Hypothalamus (tissue), 51 donors: ENCODE measurements at regions not wholly inside any gene's neighbourhood (a gene's known extent, or its start where the extent isn't known, plus 50 kb on each side); places are given as distances from the start of the nearest gene placed in this dataset.

Source experiments
- DNase-seq, 51 donors: peaks; one replicate each; lab custom pipeline; 2025; lab: John Stamatoyannopoulos, UW

DNA sequence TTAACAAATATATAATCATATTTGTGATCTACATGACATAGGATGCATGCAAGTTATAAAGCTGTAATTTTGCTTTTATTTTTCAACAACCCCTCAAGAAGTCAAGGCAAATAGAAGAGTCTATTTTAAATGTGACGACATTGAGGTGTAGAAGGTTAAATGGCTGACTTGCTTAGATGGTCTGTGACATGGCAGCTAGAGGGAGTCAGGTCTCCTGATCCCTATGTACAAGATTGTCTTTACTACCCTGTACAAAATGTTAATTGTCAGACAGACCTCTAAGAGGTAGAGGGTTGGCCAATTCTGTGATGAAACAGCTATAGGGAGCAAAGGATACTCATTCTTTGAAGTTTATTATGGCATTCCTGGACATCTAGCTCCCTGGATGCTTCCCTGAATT, 380.9 kb upstream of the MEF2C start:
- DNase-seq: no peak

DNA sequence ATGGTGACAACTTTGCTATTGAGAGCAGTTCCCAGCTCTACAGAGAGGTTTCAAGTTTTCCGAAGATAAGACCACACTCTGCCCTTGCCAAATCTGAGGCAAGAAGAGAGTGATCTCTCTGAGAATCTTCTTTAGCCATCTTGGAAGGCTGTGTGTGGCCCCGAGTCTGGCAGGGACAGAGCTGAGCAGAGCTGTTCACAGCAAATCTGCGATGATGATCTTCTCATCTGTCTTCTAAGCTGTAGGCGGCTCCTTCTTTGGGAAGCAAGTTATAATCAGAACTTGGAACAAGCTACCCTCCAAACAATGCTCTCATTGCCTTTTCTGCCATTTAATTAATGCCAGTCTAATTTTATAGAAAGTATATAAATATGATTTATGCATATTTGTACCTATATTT, 379.0 kb upstream of the MEF2C start:
- DNase-seq: no peak

DNA sequence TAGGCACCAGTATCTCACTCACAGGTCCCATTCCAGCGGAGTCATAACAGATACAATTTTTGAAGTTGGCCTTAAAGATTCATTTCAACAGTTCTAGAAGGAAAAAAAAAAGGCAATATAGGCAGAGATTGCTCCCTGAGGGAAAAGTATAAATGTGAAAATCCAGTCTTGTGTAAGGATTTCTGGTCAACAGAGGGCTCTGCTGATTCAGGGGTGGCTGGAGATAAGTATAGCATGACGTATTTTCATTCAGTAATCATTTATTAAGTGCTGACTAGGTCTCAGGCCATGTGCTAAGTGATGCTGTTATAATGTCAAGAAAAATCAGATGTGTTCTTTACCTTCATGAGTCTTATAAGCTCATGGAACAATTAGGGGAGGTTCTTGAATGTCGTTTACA, 377.3 kb upstream of the MEF2C start:
- DNase-seq: no peak

DNA sequence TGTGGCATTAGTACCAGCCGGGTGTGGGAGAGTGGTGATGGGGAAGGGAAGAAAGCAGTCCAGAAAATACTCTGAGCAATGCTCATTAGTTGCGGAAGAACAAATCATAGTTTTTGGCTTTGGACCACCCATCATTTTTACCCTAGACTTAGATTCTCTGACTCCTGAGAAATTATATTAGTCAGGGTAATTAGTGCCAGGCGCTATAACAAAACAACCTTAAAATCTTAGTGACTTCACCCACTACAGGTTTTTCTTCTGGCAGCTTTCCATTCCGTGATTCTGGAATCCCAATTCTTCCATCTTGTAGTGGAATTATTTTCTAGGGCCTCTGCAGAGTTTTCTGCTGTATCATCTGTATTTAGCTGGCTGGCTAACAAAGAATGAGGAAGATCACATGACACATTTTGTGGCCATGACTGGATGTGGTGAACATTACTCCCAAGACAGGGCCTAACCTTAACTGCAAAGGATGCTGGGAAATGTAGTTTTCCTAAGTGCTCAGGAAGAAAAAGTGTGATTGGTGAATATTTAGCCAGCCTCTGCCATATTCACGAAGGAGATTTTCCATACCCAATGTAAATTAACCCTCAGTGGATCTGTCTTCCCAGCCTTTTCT, 373.0 kb upstream of the MEF2C start:
- DNase-seq: no peak

DNA sequence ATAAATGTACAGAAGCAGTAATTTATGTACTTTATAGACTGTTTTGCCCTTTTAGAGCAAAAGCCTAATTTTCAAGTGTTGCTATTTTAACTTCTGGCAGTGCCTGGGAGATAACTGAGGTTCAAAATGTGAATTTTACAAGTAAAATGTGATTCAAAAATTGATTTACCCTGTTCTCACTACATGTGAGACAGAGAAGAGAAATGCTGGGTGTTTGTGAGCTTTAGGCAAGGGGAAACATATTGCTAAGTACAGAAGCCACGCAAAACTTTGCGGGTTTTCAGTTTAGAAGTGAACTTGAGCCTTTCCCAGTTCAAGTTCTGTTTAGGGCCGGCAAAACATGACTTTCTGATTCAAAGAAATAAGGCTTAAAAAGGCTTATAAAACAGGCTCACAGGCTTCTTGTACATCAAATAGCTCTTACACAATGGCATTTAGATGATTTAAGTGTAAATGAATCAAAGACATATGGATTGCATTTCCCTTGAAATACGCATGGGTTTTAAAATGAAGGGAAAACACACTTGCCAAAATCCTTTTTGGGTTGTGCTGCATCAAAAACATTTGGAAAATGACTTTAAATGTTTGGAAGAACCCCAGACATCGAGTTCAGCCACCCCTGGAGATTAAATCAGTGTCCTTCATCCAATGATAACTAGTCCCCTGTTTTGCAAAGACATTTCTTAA, 370.8 kb upstream of the MEF2C start:
- DNase-seq: no peak

DNA sequence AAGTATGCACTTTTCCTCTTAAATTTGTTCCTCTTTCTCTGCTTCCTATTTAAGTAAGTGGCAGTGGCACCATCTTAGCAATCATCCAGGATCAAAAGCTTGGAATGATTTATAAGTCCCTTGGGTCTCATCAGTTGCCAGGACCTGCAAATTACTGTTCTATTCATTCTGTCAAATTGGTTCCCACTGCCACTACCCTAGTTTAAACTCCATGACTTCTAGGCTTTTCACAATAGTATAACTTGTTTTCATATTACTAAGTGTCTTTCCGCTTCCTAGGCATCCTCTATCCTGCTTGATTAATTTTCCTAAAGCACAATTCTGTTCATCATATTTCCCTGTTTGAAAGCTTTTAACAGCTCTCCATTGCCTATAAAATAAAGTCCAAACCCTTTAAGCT, 363.9 kb upstream of the MEF2C start:
- no peak for DNase-seq

GRCh38 chr5:89246252-89246651, 363.3 kb upstream of the MEF2C start:
- DNase-seq: no peak

DNA sequence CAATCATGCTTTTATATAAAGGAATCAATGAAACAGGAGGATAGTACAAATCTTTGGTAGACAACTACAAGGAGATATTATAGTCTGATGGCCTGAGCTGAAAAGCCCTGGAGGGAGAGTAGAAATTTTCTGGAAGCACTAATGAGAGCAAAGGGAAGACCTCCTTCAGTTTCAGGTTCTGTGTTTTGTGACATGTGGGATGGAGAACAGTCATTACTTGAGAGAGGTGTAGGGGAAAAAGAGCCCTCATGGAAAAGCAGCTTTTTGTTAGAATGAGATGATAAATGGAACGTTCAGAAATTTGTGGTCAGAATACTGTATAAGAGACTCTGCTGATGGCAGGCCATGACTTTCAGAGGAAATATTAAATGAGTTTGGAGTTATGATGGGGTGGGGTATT, 360.6 kb upstream of the MEF2C start:
- DNase-seq: no peak

- DNase-seq: no peak
Observed at GRCh38 chr5:89241186-89241585, 358.2 kb upstream of the MEF2C start.

- no peak for DNase-seq
Observed at GRCh38 chr5:89236900-89237299, 353.9 kb upstream of the MEF2C start.

DNA sequence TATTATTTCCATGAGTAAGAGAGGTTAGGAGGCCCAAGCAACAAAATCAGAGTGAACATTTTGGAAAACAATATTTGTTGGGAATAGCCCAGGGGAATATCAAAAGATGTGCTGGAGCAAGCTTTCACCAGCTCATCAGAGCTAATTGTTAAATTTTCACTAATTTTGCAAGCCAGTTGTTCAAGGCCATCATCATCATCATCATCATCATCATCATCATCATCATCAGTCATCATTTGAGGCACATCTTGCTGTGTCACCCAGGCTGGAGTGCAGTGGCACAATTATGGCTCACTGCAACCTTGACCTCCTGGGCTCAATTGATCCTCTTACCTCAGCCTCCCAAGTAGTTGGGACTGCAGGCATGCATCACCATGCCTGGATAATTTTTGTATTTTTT, 350.5 kb upstream of the MEF2C start:
- DNase-seq: no peak

DNA sequence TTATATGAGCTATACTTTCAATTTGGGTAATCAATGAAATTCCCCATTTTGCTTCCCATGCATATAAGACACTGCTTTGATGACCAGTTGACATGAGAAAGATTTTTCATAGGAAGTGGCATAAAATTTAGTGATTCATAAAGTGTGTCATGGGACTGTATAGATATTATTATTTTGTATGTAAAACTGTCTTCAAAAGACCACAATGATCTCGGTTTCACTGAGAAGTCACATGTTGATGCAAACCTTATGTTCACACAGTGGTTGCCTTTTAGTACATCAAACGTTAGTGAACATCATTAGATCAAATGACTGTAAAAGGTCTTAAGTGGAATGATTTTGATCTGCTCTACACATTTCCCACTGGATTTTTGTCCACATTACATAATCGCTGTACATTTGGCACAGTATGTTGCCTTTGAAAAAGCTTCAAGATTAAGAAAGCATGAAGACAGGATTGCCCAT, 349.2 kb upstream of the MEF2C start:
- DNase-seq: no peak

DNA sequence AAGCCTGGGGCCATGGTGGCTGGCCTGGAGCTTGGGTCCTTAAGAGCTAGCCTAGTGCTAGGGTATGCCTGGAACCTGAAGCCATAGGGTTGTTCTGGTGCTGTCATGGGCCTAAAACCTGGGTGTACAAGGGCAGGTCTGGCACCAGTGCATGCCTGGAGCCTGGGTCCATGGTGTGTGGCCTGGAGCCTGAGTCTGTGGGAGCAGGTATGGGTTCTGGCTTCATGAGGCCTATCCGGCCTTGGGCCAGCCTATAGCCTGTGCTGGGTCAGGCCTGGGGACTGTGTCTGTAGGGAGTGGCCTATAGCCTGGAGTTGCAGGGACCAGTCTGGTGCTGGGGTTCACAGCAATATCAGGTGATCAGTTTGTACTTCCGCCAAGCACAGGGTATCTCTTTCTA, 347.2 kb upstream of the MEF2C start:
- DNase-seq: no peak

DNA sequence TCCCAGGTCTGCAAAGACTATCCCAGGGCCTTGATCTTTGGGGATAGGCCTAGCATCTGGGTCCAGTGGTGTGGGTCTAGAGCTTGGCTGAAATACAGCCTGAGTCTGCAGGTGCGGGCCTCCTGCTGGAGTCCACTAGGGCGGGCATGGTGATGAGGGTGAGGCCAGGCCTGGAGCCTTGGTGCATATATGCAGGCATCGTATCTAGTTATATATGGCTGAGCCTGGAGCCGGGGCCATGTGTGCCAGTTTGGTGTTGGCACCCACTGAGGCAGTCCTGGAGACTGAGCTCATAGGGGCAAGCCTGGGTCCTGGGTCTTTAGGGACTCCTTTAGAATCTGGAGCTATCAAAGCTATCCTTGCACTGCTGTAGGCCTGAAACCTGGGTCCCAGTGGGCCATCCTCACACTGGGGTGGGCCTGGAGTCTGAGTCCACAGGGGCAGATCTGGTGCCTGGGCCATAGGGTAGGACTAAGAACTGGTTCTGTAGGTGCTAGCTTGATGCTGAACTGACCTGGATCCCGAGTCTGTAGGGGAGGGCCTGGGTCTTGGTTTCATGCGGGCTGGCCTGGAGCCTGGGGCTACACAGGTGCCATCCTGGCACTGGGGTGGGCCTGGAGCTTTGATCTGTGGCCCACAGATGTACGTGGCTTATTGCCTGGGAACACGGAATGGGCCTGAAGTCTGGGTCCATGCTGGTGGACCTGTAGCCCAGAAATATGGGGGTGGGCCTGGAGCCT, 346.5 kb upstream of the MEF2C start:
- no peak for DNase-seq

GRCh38 chr5:89228355-89228754, 345.4 kb upstream of the MEF2C start:
- no peak for DNase-seq

DNA sequence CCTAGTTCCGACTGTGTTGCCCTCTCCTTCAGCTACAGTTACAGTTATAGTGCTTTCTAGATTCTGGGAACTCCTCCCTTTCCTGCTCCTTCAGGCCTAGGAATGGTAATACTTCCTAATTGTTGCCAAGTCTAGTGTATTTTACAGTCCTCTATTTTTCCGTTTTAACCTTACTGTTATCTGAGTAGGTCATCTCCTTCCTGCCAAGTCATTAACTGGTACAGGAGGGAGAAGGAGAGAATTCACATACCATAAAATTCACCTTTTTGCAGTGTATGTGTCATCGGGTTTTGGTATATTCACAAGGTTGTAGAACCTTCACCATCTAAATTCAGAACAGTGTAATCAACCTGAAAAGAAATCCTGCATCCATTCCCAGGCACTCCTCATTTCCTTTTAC, 335.4 kb upstream of the MEF2C start:
- no peak for DNase-seq

DNA sequence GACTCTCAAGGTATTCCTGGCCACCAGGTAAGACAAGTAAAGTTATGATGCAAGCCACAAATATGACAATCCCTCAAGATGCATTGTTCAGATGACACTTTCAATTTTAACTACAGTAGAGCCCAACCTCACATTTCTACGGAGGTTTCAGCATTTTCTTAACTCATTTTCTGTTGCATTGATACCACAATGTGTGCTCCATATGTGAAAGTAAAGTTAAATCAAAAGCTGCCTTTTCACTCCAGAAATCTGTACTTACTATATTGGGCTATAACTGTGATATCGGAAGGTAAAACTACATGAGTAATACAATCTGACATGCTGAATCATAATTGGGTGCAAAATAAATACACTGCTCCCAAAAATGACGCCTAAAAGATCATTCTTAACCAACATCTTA, 333.6 kb upstream of the MEF2C start:
- no peak for DNase-seq

DNA sequence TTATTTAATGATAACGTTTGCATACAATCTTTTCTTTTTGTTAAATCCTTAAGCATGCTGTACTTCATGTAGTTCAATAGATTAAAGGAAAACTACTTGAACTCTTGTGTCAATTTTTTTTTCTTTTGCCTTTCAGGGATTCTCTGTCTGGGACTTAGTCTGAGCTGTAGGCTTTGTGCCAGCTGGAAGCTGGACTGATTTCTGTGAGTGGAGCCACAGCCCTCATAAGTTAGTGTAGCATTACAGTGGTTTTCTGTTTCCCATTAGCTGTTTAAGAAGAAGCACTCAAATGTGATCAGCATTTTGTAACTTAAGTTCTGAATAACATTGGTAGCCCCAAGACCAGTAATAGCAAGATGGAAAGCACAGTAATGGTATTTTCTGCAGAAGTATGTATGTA, 330.6 kb upstream of the MEF2C start:
- DNase-seq: peak in 2 of 51 donors; percentile 0 to 7

DNA sequence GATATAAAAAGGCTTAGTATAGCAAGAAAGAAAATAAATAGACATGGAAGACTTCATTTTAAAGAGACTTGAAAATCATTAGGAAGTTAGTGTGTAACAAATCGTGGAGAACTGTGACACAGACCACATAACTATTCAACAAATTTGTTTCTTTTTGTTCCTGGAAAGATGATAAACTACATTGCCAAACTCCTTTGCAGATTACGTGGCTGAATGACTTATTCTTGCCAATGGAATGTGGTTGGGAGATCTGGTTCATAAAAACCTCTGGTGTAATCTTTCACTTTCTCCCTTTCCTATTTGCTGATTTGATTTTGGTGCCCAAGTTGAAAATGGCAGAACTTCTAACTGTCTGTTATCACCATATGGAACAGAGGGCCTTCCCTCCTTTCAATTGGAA, 328.9 kb upstream of the MEF2C start:
- no peak for DNase-seq

DNA sequence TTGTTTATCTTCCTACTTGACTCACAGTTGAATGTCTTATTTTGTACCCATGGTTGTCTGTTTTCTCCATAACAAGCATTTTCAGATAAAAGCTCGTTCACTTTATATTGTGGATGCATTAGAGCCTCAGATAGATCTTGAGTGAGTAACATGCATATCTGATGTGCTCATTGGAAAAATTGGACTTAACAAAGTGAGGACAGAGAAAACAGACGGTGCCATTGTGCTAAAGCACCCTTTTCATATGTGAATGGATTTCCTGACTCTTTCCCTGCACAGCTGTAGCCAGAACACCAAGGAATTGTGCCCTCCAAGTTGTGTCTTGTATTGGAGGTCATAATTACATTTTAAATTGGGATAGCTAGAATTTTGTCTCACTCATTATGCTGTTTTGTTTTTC, 325.8 kb upstream of the MEF2C start:
- DNase-seq: no peak

GRCh38 chr5:89208392-89208791, 325.4 kb upstream of the MEF2C start:
- no peak for DNase-seq

DNA sequence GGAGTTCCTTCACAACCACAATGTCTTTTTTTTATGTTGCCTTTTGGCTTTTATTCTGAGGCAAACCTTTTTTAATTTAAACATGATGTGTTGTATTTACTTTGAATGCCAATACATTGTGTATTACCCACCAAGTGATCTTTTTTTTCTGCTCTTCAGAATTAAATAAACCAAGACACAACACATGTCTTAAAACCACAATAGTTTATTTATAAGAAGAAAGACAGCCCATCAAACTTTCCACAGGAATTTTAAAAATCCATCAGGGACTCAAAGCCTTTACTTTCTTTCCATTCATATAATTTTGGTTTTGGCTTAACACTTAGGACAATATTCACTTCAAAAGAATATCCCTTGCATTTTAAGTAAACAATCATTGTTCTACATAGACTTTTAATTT, 321.8 kb upstream of the MEF2C start:
- DNase-seq: no peak
